Left lung (tissue), 4 donors: ENCODE measurements at regions not wholly inside any gene's neighbourhood (a gene's known extent, or its start where the extent isn't known, plus 50 kb on each side); places are given as distances from the start of the nearest gene placed in this dataset.
A peak's percentile ranks its signal among the peaks of the same experiment; 100 is the strongest.

Experiments used
- ATAC-seq: fragments of 200-7000 bp; cut with Tn5 transposase; one replicate; pipeline ENCODE4 v1.9.1; 2020; ENCODE audit warnings: moderate library complexity
- DNase-seq, 4 donors: peaks; one replicate each; pipeline ENCODE4 v3.0.0-alpha.2; 2013 to 2020
- H3K27ac ChIP-seq, 2 donors: fragments of 200-600 bp; sonication (generic) in 1 of 2; one replicate each; pipeline versions ENCODE4 v1.5.0 to v1.8.0; 2020 to 2021
- H3K27me3 ChIP-seq, 2 donors: fragments of 200-600 bp; sonication (generic) in 1 of 2; one replicate each; pipeline versions ENCODE4 v1.5.0 to v1.8.0; 2020 to 2021
- H3K36me3 ChIP-seq, 2 donors: fragments of 200-600 bp; sonication (generic) in 1 of 2; one replicate each; pipeline versions ENCODE4 v1.5.0 to v1.8.0; 2020 to 2021
- H3K4me1 ChIP-seq, 2 donors: fragments of 200-600 bp; one replicate each; pipeline ENCODE4 v1.8.0; 2021
- H3K4me3 ChIP-seq, 2 donors: fragments of 200-600 bp; sonication (generic) in 1 of 2; one replicate each; pipeline versions ENCODE4 v1.5.0 to v1.8.0; 2020 to 2021; ENCODE audit warnings: mild to moderate bottlenecking in 1 of 2
- H3K9me3 ChIP-seq, 2 donors: fragments of 200-600 bp; sonication (generic) in 1 of 2; one replicate each; pipeline versions ENCODE4 v1.5.0 to v1.8.0; 2020 to 2021
- CTCF ChIP-seq, 2 donors: fragments of 200-600 bp; sonication (generic) in 1 of 2; IDR thresholded peaks; one replicate each; pipeline versions ENCODE4 v1.5.0 to v1.8.0; 2021; ENCODE audit warnings: antibody characterized with exemption in 2 of 2
- intact Hi-C, 2 donors: fragments of 100-400 bp; cut with DNase I; formaldehyde crosslinking; loops; one replicate each; pipeline versions ENCODE4 v1.11.2 to v1.14.2; 2022
- donor health status: DM: no; HTN: yes; CAD: no.
- donor health status: DM: no; HTN: no; CAD: no.

- DNase-seq (peak in 2 of 4 donors; percentile 50 to 70), ATAC-seq (peak; percentile 26)
- H3K27me3 ChIP-seq = peaks cover 0 to 3% of the 10 kb centered on the region in 2 donors
- peaks cover 0 to 18% of the 10 kb centered on the region in 2 donors for H3K4me1 ChIP-seq
- no peak for TF ChIP-seq CTCF (IDR thresholded peaks at IDR 0.05)
- no peaks in the 10 kb centered on the region for H3K36me3 ChIP-seq
- H3K27ac ChIP-seq = peak overlapping the region in 1 of 2 donors; percentile 7
- H3K4me3 ChIP-seq = no peak overlapping the region
- intact Hi-C loops = no loop called here
- H3K9me3 ChIP-seq = peaks cover 0 to 24% of the 10 kb centered on the region in 2 donors
These were observed 185.6 kb upstream of the C14orf180 start for GRCh38 chr14:104393898-104394381.

- peaks cover 0 to 18% of the 10 kb centered on the region in 2 donors for H3K4me1 ChIP-seq
- H3K27ac ChIP-seq = no peak overlapping the region
- TF ChIP-seq CTCF (IDR thresholded peaks at IDR 0.05) = no peak
- DNase-seq (peak in 1 of 4 donors; percentile 36), ATAC-seq (no peak)
- H3K27me3 ChIP-seq = peaks cover 0 to 3% of the 10 kb centered on the region in 2 donors
- H3K4me3 ChIP-seq = no peak overlapping the region
- H3K9me3 ChIP-seq = peaks cover 0 to 24% of the 10 kb centered on the region in 2 donors
- no peaks in the 10 kb centered on the region for H3K36me3 ChIP-seq
- intact Hi-C loops = no loop called here
These were observed 185.1 kb upstream of the C14orf180 start for GRCh38 chr14:104394409-104394851.

- no peak overlapping the region for H3K4me3 ChIP-seq
- peaks cover 0 to 24% of the 10 kb centered on the region in 2 donors for H3K9me3 ChIP-seq
- peaks cover 0 to 18% of the 10 kb centered on the region in 2 donors for H3K4me1 ChIP-seq
- no peak overlapping the region for H3K27ac ChIP-seq
- H3K36me3 ChIP-seq = no peaks in the 10 kb centered on the region
- no peak for ATAC-seq
- no peak for DNase-seq
- intact Hi-C loops = no loop called here
- H3K27me3 ChIP-seq = peaks cover 0 to 3% of the 10 kb centered on the region in 2 donors
- TF ChIP-seq CTCF (IDR thresholded peaks at IDR 0.05) = no peak
These were observed 184.3 kb upstream of the C14orf180 start for GRCh38 chr14:104395276-104395675.

- H3K27ac ChIP-seq = no peak overlapping the region
- H3K9me3 ChIP-seq = peaks cover 0 to 24% of the 10 kb centered on the region in 2 donors
- no peak overlapping the region for H3K4me3 ChIP-seq
- no peak for TF ChIP-seq CTCF (IDR thresholded peaks at IDR 0.05)
- ATAC-seq = no peak
- no peaks in the 10 kb centered on the region for H3K36me3 ChIP-seq
- intact Hi-C loops = no loop called here
- peaks cover 0 to 18% of the 10 kb centered on the region in 2 donors for H3K4me1 ChIP-seq
- DNase-seq = peak in 1 of 4 donors; percentile 67
- peaks cover 0 to 3% of the 10 kb centered on the region in 2 donors for H3K27me3 ChIP-seq
These were observed 183.5 kb upstream of the C14orf180 start for GRCh38 chr14:104395941-104396681.

- peaks cover 0 to 18% of the 10 kb centered on the region in 2 donors for H3K4me1 ChIP-seq
- no peak for DNase-seq
- H3K27ac ChIP-seq = no peak overlapping the region
- H3K36me3 ChIP-seq = no peaks in the 10 kb centered on the region
- H3K27me3 ChIP-seq = peaks cover 0 to 3% of the 10 kb centered on the region in 2 donors
- H3K9me3 ChIP-seq = peaks cover 0 to 24% of the 10 kb centered on the region in 2 donors
- ATAC-seq = no peak
- intact Hi-C loops = no loop called here
- no peak overlapping the region for H3K4me3 ChIP-seq
- no peak for TF ChIP-seq CTCF (IDR thresholded peaks at IDR 0.05)
These were observed 182.7 kb upstream of the C14orf180 start for GRCh38 chr14:104396682-104397470.
